Lower leg skin (tissue), 4 donors: ENCODE measurements at regions not wholly inside any gene's neighbourhood (a gene's known extent, or its start where the extent isn't known, plus 50 kb on each side); places are given as distances from the start of the nearest gene placed in this dataset.

Experiments used
- DNase-seq, 2 donors: peaks; one replicate each; pipeline ENCODE4 v3.0.0-alpha.2; 2019; ENCODE audit warnings: low spot score in 2 of 2
- H3K4me3 ChIP-seq: fragments of 200-600 bp; sonication (generic); 2 replicates; pipeline ENCODE4 v1.5.1; 2017; ENCODE audit warnings: mild to moderate bottlenecking, low read depth; ENCODE audit not compliant: poor library complexity, severe bottlenecking
- POLR2A ChIP-seq, 2 donors: fragments of 450-650 bp; IDR thresholded peaks; one replicate each; pipeline ENCODE4 v1.6.1; 2016 to 2017; ENCODE audit warnings: antibody characterized with exemption in 2 of 2, mild to moderate bottlenecking in 1 of 2, moderate library complexity in 1 of 2
- WGBS, 2 donors: methylation state at CpG; one replicate each; pipeline ENCODE4 v1.1.5; 2018; 5-methylcytosine and 5-hydroxymethylcytosine counted together
- intact Hi-C: fragments of 100-400 bp; cut with DNase I; formaldehyde crosslinking; loops from one replicate; pipeline ENCODE4 v1.15.0; 2023; ENCODE audit warnings: low total_unique reads
- TF ChIP-seq, protein P1 (sequence below), 3 donors: fragments of 450-650 bp; IDR thresholded peaks; one replicate each; pipeline ENCODE4 v1.5.1; 2016; ENCODE audit warnings: antibody characterized with exemption in 3 of 3, mild to moderate bottlenecking in 3 of 3, moderate library complexity in 2 of 3

DNA sequence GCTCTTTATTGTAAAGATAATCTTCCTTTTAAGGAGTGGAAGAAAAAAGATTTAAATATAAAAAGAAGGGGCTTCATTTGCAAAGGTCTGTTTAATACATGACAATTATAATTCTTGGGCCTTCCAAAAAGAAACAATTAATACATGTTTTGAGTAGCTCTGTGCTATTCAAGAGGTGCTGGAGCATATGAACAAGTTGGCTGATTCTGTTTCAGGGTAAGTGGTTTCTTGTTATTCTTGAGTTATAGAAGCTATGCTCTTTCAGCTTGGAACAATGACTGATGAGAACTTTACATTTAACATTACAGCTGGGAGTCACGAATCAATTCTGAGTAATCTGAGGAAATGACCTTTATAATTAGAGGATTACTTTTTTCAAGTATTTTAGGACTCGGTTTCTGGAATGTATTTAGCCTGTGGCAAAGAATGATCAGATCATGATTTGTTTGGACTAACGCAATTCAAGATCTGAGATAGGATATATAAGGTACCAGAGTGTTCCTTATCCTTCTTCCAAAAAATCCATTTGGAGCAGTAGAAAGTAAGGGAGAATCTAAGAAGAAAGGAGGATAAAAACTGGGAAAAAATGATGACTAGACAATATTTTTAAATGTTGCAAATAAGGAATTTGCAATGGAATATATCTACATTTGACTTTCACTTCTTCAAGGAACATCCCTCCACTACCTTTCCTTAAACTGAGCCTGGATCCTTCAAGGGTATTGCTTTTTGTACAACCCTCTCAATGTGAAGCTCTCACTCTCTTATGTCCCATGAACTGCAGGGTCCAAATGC, 77.1 kb upstream of the KCTD3 start:
- intact Hi-C loops, result no loop called here
- H3K4me3 ChIP-seq, result no peak overlapping the region
- WGBS, 2 donors, result 26 to 49% methylated on average over 3 of the region's 3 CpGs
- DNase-seq, result no peak
- TF ChIP-seq, protein P1, sequence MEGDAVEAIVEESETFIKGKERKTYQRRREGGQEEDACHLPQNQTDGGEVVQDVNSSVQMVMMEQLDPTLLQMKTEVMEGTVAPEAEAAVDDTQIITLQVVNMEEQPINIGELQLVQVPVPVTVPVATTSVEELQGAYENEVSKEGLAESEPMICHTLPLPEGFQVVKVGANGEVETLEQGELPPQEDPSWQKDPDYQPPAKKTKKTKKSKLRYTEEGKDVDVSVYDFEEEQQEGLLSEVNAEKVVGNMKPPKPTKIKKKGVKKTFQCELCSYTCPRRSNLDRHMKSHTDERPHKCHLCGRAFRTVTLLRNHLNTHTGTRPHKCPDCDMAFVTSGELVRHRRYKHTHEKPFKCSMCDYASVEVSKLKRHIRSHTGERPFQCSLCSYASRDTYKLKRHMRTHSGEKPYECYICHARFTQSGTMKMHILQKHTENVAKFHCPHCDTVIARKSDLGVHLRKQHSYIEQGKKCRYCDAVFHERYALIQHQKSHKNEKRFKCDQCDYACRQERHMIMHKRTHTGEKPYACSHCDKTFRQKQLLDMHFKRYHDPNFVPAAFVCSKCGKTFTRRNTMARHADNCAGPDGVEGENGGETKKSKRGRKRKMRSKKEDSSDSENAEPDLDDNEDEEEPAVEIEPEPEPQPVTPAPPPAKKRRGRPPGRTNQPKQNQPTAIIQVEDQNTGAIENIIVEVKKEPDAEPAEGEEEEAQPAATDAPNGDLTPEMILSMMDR (IDR thresholded peaks at IDR 0.05), result no peak
- no peak for TF ChIP-seq POLR2A (IDR thresholded peaks at IDR 0.05)

DNA sequence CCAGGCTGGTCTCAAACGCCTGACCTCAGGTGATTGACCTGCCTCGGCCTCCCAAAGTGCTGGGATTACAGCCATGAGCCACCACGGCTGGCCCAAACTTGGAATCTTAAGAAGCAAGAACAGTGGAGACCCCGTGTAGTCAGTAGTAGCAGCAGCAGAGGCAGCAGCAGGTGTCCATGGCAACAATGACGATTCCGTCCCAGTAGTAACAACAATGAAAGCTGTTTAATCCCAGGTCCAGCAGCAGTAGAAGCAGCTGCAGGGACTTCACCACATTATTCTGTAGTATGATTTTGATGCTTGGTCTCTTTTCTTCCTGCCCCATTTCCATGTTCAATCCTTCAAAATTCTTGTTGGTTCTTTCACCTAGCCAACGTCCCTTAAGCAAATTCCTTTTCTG, 69.6 kb upstream of the KCTD3 start:
- TF ChIP-seq POLR2A (IDR thresholded peaks at IDR 0.05), result no peak
- TF ChIP-seq, protein P1 (IDR thresholded peaks at IDR 0.05), result no peak
- DNase-seq, result no peak
- intact Hi-C loops, result loop anchor here (5.0 kb wide), 1 partner anchor 1115 kb away; no protein-coding TSS in a partner anchor
- 87 to 89% methylated on average over 7 of the region's 7 CpGs for WGBS, 2 donors
- H3K4me3 ChIP-seq, result no peak overlapping the region

DNA sequence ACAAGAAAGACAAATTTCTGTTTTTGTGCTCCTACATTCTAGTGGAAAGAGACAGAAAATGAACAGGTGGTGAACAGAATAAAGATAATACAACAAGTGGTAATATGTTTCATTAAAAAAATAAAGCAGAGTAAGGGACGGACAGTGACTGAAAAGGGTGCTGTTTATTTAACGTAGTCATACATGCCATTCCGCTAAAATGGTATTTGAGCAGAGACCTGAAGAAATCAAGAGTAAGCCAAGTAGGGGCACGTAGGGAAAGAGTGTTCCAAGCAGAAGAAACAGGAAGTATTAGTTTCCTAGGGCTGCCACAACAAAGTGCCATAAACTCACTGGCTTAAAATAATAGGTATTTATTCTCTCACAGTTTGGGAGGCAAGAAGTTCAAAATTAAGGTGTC, 65.6 kb upstream of the KCTD3 start:
- TF ChIP-seq POLR2A (IDR thresholded peaks at IDR 0.05), result no peak
- TF ChIP-seq, protein P1 (IDR thresholded peaks at IDR 0.05), result no peak
- no peak overlapping the region for H3K4me3 ChIP-seq
- no peak for DNase-seq
- intact Hi-C loops, result no loop called here
- 73 to 75% methylated on average over 4 of the region's 4 CpGs for WGBS, 2 donors

DNA sequence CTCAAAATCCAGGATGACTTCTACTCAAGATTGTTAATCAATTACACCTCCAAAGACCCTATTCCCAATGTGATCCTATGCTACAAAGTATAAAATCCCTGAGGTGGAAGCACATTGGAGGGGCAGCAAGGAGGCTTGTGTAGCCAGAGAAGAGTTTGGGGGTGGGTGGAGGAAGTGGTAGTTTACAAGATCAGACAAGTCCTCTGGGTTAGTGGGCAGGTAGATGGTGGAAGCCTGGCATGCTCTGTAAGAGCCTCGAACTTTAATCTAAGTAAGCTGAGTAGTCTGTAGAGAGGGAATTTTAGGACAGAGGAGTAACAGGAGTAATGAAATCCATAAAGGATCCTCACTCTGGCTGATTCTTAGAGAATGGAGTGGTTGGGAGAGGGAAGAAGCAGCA, 65.0 kb upstream of the KCTD3 start:
- H3K4me3 ChIP-seq, result no peak overlapping the region
- whole genome bisulfite sequencing, 2 donors, result 59 to 65% methylated on average over 1 of the region's 1 CpG
- TF ChIP-seq, protein P1 (IDR thresholded peaks at IDR 0.05), result no peak
- no peak for DNase-seq
- intact Hi-C loops, result no loop called here

DNA sequence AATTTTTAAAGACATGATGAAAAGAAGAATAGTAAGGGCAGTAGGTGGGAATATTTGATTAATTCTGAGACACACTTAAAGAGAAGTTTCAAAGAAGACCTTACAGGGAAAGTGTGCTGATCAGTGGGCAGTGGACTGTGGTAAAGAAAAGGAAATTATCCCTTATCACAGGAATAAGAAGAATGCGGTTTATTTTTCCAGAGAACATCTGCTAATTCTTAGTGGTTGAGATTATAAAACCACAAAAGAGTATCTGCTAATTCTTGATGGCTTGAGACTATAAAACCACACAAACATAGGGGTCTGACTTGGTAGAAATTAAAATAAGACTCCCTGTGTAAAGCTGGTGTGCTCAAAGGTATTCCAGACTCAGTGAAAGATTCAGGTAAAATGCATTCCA, 60.0 kb upstream of the KCTD3 start:
- DNase-seq, result no peak
- intact Hi-C loops, result no loop called here
- 74 to 86% methylated on average over 1 of the region's 1 CpG for WGBS, 2 donors
- no peak overlapping the region for H3K4me3 ChIP-seq
- TF ChIP-seq, protein P1 (IDR thresholded peaks at IDR 0.05), result no peak
- TF ChIP-seq POLR2A (IDR thresholded peaks at IDR 0.05), result no peak

DNA sequence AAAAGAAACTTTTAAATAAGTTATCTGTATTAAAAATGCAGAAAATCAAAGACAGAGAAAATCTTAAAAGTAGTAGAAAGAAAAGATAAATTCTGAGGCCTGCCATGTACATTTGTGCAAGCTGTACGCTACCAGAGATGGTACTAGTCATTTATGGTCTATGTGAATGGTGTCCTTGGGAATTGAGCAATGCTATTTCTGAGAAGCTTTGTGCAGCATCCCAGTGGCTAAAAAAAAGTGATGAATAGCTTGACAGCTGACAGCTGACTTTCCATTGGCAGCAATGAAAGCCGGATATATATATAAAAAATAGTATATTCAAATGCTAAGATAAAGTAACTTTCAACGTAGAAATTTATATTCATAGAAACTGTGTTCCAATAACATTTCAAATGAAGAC, 58.8 kb upstream of the KCTD3 start:
- no peak for DNase-seq
- WGBS, 2 donors, result 89 to 92% methylated on average over 3 of the region's 3 CpGs
- intact Hi-C loops, result no loop called here
- TF ChIP-seq, protein P1 (IDR thresholded peaks at IDR 0.05), result no peak
- no peak for TF ChIP-seq POLR2A (IDR thresholded peaks at IDR 0.05)
- H3K4me3 ChIP-seq, result no peak overlapping the region
